ENCODE measurements at regions not wholly inside any gene's neighbourhood (a gene's known extent, or its start where the extent isn't known, plus 50 kb on each side); places are given as distances from the start of the nearest gene placed in this dataset.

DNA sequence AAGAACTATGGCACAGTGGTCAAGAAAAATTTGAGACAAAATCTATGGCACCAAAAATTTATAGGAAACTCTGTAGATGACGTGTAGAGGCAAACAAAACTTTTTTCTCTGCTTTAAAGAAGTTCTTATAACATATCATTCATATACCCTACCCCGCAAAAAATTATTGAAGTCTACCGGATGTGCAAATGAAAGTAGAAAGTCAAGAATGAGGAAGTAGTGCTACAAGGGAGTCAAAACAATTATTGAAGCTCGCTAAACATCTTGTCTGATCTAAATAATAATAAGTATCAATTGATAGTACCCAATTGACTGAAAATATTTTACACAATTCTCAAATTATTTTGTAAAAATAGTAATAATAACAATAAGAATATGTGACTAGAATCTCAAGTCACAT, 398.5 kb downstream of the TAF11L14 start:
- no peak for TF ChIP-seq ATF3 (IDR thresholded peaks at IDR 0.05; ENCODE audit: insufficient read depth, low read depth, low read length)
- TF ChIP-seq POLR2A (IDR thresholded peaks at IDR 0.05; ENCODE audit: control extremely low read depth in 1 of 2, low read depth in 2 of 2, low read length in 2 of 2) = no peak
- TF ChIP-seq JUN (IDR thresholded peaks at IDR 0.05; ENCODE audit: low read depth, low read length) = no peak
- TF ChIP-seq, protein P1, sequence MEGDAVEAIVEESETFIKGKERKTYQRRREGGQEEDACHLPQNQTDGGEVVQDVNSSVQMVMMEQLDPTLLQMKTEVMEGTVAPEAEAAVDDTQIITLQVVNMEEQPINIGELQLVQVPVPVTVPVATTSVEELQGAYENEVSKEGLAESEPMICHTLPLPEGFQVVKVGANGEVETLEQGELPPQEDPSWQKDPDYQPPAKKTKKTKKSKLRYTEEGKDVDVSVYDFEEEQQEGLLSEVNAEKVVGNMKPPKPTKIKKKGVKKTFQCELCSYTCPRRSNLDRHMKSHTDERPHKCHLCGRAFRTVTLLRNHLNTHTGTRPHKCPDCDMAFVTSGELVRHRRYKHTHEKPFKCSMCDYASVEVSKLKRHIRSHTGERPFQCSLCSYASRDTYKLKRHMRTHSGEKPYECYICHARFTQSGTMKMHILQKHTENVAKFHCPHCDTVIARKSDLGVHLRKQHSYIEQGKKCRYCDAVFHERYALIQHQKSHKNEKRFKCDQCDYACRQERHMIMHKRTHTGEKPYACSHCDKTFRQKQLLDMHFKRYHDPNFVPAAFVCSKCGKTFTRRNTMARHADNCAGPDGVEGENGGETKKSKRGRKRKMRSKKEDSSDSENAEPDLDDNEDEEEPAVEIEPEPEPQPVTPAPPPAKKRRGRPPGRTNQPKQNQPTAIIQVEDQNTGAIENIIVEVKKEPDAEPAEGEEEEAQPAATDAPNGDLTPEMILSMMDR (IDR thresholded peaks at IDR 0.05; ENCODE audit: control extremely low read depth in 1 of 3, insufficient read depth in 1 of 3, low read depth in 1 of 3, low read length in 3 of 3) = no peak
- TF ChIP-seq HDAC6 (IDR thresholded peaks at IDR 0.05; ENCODE audit: low read depth, low read length) = no peak
- no peak for TF ChIP-seq POU5F1 (IDR thresholded peaks at IDR 0.05; ENCODE audit: low read depth, low read length)
- no peak for TF ChIP-seq POLR2AphosphoS5 (IDR thresholded peaks at IDR 0.05; ENCODE audit: low read depth, low read length)
- no peak for TF ChIP-seq KDM5A (IDR thresholded peaks at IDR 0.05; ENCODE audit: low read length)
- no peak for TF ChIP-seq CREB1 (IDR thresholded peaks at IDR 0.05)
- no peak for TF ChIP-seq SIN3A (conservative IDR thresholded peaks at IDR 0.05 in 1 of 2, IDR thresholded peaks at IDR 0.05 in 1 of 2; ENCODE audit: low read depth in 1 of 2, low read length in 2 of 2)
- no peak for TF ChIP-seq EP300 (IDR thresholded peaks at IDR 0.05; ENCODE audit: borderline replicate concordance in 1 of 2, low read depth in 2 of 2, low read length in 2 of 2)
- no peak for TF ChIP-seq KDM4A (IDR thresholded peaks at IDR 0.05; ENCODE audit: low read depth, low read length, severe bottlenecking)
- no peak for TF ChIP-seq EZH2 (IDR thresholded peaks at IDR 0.05; ENCODE audit: low read depth, low read length, severe bottlenecking)

All from H1 (cell line).